ENCODE measurements at regions not wholly inside any gene's neighbourhood (a gene's known extent, or its start where the extent isn't known, plus 50 kb on each side); places are given as distances from the start of the nearest gene placed in this dataset.

DNA sequence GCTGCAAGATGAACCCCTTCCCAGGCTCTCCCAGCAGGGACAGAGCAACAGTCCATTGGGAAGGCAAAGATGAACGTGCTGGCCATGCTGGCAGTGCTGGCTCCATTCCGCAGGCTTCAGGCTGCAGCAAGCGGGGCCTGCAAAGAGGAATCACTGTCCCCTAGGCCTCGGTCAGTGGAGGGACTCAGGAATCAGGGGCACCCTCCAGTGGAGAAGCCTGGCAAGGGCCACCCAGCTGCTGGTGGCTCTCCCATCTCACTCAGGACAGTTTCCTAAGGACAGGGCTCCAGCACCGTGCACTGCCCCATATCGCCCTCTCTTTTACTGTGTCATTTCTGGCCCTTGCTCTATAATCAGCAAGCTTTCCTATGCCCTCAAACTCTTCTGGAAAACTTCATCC is 498.6 kb downstream of the EFNB2 start:
- H3K4me2 ChIP-seq = no peak overlapping the region
- H3K27me3 ChIP-seq = no peaks in the 10 kb centered on the region
- H3K4me3 ChIP-seq = no peak overlapping the region
- no peak overlapping the region for H2AFZ ChIP-seq
- no peaks in the 10 kb centered on the region for H3K9me2 ChIP-seq (replicated peaks; ENCODE audit: insufficient read depth)
- no peak overlapping the region for H3K27ac ChIP-seq
- 84% methylated on average over 6 of the region's 6 CpGs for WGBS (ENCODE audit: low lambda C conversion rate, missing lambda C conversion rate)
- H4K20me1 ChIP-seq (ENCODE audit: insufficient read depth, poor library complexity, severe bottlenecking) = no peaks in the 10 kb centered on the region
- H3K4me1 ChIP-seq (ENCODE audit: insufficient read depth) = no peaks in the 10 kb centered on the region
- DNase-seq (ENCODE audit: low spot score) = no peak
- no peak for TF ChIP-seq CTCF (IDR thresholded peaks at IDR 0.05; ENCODE audit: poor library complexity)
- no peak for TF ChIP-seq EZH2phosphoT487 (IDR thresholded peaks at IDR 0.05; ENCODE audit: low read depth, severe bottlenecking, unreplicated experiment)
- no peak for TF ChIP-seq EZH2 (IDR thresholded peaks at IDR 0.05; ENCODE audit: borderline replicate concordance)
- H3K79me2 ChIP-seq = no peaks in the 10 kb centered on the region
- H3K36me3 ChIP-seq (replicated peaks; ENCODE audit: insufficient read depth, low read depth) = no peaks in the 10 kb centered on the region
- H3K9me3 ChIP-seq (ENCODE audit: low read depth) = no peaks in the 10 kb centered on the region

GRCh38 chr13:106034201-106034600 is 501.3 kb downstream of the EFNB2 start:
- Histone ChIP-seq H3K9me2 (replicated peaks; ENCODE audit: insufficient read depth) (no peaks in the 10 kb centered on the region), H3K36me3 (replicated peaks; ENCODE audit: insufficient read depth, low read depth) (no peaks in the 10 kb centered on the region), H3K4me2 (no peak overlapping the region), H3K4me1 (ENCODE audit: insufficient read depth) (no peaks in the 10 kb centered on the region), H3K4me3 (no peak overlapping the region), H3K79me2 (no peaks in the 10 kb centered on the region), H3K27me3 (no peaks in the 10 kb centered on the region), H3K27ac (no peak overlapping the region), H4K20me1 (ENCODE audit: insufficient read depth, poor library complexity, severe bottlenecking) (no peaks in the 10 kb centered on the region), H3K9me3 (ENCODE audit: low read depth) (no peaks in the 10 kb centered on the region), H2AFZ (no peak overlapping the region)
- no peak for DNase-seq (ENCODE audit: low spot score)
- 67% methylated on average over 6 of the region's 6 CpGs for WGBS (ENCODE audit: low lambda C conversion rate, missing lambda C conversion rate)
- TF ChIP-seq EZH2 (IDR thresholded peaks at IDR 0.05; ENCODE audit: borderline replicate concordance) (no peak), CTCF (IDR thresholded peaks at IDR 0.05; ENCODE audit: poor library complexity) (no peak), EZH2phosphoT487 (IDR thresholded peaks at IDR 0.05; ENCODE audit: low read depth, severe bottlenecking, unreplicated experiment) (no peak)

DNA sequence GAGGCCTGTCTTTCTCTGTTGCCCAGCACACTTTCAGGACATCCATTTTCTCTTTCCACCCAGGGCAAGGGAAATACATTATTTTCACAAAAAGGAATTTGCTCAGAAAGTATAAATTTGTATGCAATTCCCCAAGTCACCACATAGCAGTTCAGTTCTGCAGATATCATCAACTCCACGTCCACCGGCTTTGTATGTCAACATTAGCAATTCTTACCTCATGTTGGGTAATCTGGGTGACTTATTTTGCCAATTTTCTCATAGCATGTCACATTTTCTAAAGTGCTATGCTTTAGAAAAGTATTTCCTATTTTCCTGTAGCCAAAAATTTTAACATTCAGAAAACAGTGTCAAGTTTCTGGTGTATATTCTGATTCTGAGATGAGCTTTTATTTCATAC is 501.8 kb downstream of the EFNB2 start:
- H3K9me2 ChIP-seq (replicated peaks; ENCODE audit: insufficient read depth) = no peaks in the 10 kb centered on the region
- H3K4me1 ChIP-seq (ENCODE audit: insufficient read depth) = no peaks in the 10 kb centered on the region
- no peak overlapping the region for H2AFZ ChIP-seq
- H4K20me1 ChIP-seq (ENCODE audit: insufficient read depth, poor library complexity, severe bottlenecking) = no peaks in the 10 kb centered on the region
- TF ChIP-seq EZH2 (IDR thresholded peaks at IDR 0.05; ENCODE audit: borderline replicate concordance) (no peak), CTCF (IDR thresholded peaks at IDR 0.05; ENCODE audit: poor library complexity) (peak; percentile 22), EZH2phosphoT487 (IDR thresholded peaks at IDR 0.05; ENCODE audit: low read depth, severe bottlenecking, unreplicated experiment) (no peak)
- no peaks in the 10 kb centered on the region for H3K79me2 ChIP-seq
- H3K27me3 ChIP-seq = no peaks in the 10 kb centered on the region
- WGBS (ENCODE audit: low lambda C conversion rate, missing lambda C conversion rate) = 47% methylated on average over 2 of the region's 2 CpGs
- peak; percentile 23 for DNase-seq (ENCODE audit: low spot score)
- H3K4me3 ChIP-seq = no peak overlapping the region
- no peak overlapping the region for H3K27ac ChIP-seq
- no peaks in the 10 kb centered on the region for H3K9me3 ChIP-seq (ENCODE audit: low read depth)
- no peak overlapping the region for H3K4me2 ChIP-seq
- H3K36me3 ChIP-seq (replicated peaks; ENCODE audit: insufficient read depth, low read depth) = no peaks in the 10 kb centered on the region

- H3K27ac ChIP-seq = no peak overlapping the region
- no peaks in the 10 kb centered on the region for H3K79me2 ChIP-seq
- H3K9me2 ChIP-seq (replicated peaks; ENCODE audit: insufficient read depth) = no peaks in the 10 kb centered on the region
- H3K9me3 ChIP-seq (ENCODE audit: low read depth) = no peaks in the 10 kb centered on the region
- no peak for DNase-seq (ENCODE audit: low spot score)
- no peaks in the 10 kb centered on the region for H3K27me3 ChIP-seq
- TF ChIP-seq CTCF (IDR thresholded peaks at IDR 0.05; ENCODE audit: poor library complexity) (no peak), EZH2 (IDR thresholded peaks at IDR 0.05; ENCODE audit: borderline replicate concordance) (no peak), EZH2phosphoT487 (IDR thresholded peaks at IDR 0.05; ENCODE audit: low read depth, severe bottlenecking, unreplicated experiment) (no peak)
- no peak overlapping the region for H2AFZ ChIP-seq
- WGBS (ENCODE audit: low lambda C conversion rate, missing lambda C conversion rate) = 60% methylated on average over 2 of the region's 2 CpGs
- H3K4me1 ChIP-seq (ENCODE audit: insufficient read depth) = no peaks in the 10 kb centered on the region
- H4K20me1 ChIP-seq (ENCODE audit: insufficient read depth, poor library complexity, severe bottlenecking) = no peaks in the 10 kb centered on the region
- no peak overlapping the region for H3K4me3 ChIP-seq
- no peak overlapping the region for H3K4me2 ChIP-seq
- no peaks in the 10 kb centered on the region for H3K36me3 ChIP-seq (replicated peaks; ENCODE audit: insufficient read depth, low read depth)
Measured at GRCh38 chr13:106032441-106032840, 503.0 kb downstream of the EFNB2 start.

All from hepatocyte (in vitro differentiated cells).